A549 (cell line): ENCODE measurements at regions not wholly inside any gene's neighbourhood (a gene's known extent, or its start where the extent isn't known, plus 50 kb on each side); places are given as distances from the start of the nearest gene placed in this dataset.
A peak's percentile ranks its signal among the peaks of the same experiment; 100 is the strongest.

Experiments
- ATAC-seq, 2 experiments: fragments of 200-7000 bp in 1 of 2; fragments of >200 bp in 1 of 2; cut with Nextera tagmentation in 1 of 2; cut with Tn5 transposase in 1 of 2; 3 replicates each; pipeline versions ENCODE4 v1.8.0 to v1.9.1; 2018 to 2020; ENCODE audit warnings: mild to moderate bottlenecking in 1 of 2, moderate library complexity in 1 of 2
- CTCF ChIA-PET: fragments of 300-600 bp; sonication (Branson Sonifier 250); formaldehyde crosslinking; extraction: SDS; loops from one replicate; lab custom pipeline; 2021; ENCODE audit warnings: antibody characterized with exemption, inconsistent platforms; lab: Yijun Ruan, JAX
- POLR2A ChIA-PET: fragments of 350-600 bp; formaldehyde crosslinking; extraction: SDS; loops from one replicate; lab custom pipeline; 2021; ENCODE audit warnings: antibody characterized with exemption, inconsistent platforms; lab: Yijun Ruan, JAX
- DNase-seq, 2 experiments: peaks; one replicate each; pipeline versions ENCODE4 v3.0.0 to v3.0.0-alpha.2; 2011 to 2016; ENCODE audit warnings: low read depth in 1 of 2, low spot score in 1 of 2
- FAIRE-seq: peaks from 2 replicates; lab custom pipeline; 2011; peaks lifted over from hg19 to GRCh38; lab: Jason Lieb, UNC
- H3K27ac ChIP-seq, 2 experiments: fragments of >200 bp; sonication (Bioruptor Twin); formaldehyde crosslinking; 3 replicates each; pipeline ENCODE4 v1.5.1; 2016 to 2017
- H3K4me1 ChIP-seq: fragments of >200 bp; sonication (Bioruptor Twin); formaldehyde crosslinking; 3 replicates; pipeline ENCODE4 v1.6.1; 2016
- H3K4me2 ChIP-seq: fragments of >200 bp; sonication (Bioruptor Twin); formaldehyde crosslinking; 3 replicates; pipeline ENCODE4 v1.6.1; 2016
- H3K4me3 ChIP-seq: fragments of >200 bp; sonication (Bioruptor Twin); formaldehyde crosslinking; 3 replicates; pipeline ENCODE4 v1.5.1; 2016
- H3K9me3 ChIP-seq: fragments of >200 bp; sonication (Bioruptor Twin); formaldehyde crosslinking; 3 replicates; pipeline ENCODE4 v1.6.1; 2016
- BHLHE40 ChIP-seq: IDR thresholded peaks from 2 replicates; pipeline ENCODE4 v1.6.1; 2012; ENCODE audit warnings: low read depth, low read length, inconsistent platforms
- CBX2 ChIP-seq: fragments of 200-600 bp; sonication (generic); IDR thresholded peaks from 2 replicates; pipeline ENCODE4 v1.6.1; 2016; ENCODE audit warnings: low read depth, mild to moderate bottlenecking, borderline replicate concordance
- CEBPB ChIP-seq, 2 experiments: fragments of >200 bp in 1 of 2; sonication (Bioruptor Twin) in 1 of 2; formaldehyde crosslinking in 1 of 2; IDR thresholded peaks; 2 replicates each; pipeline ENCODE4 v1.6.1; 2012 to 2016
- EP300 ChIP-seq, 2 experiments: fragments of >200 bp; sonication (Bioruptor Twin); formaldehyde crosslinking; IDR thresholded peaks; 2 replicates in 1 of 2; 3 replicates in 1 of 2; pipeline ENCODE4 v1.6.1; 2016 to 2017
- ESRRA ChIP-seq: fragments of 150-350 bp; IDR thresholded peaks from 2 replicates; pipeline ENCODE4 v1.6.1; 2014; ENCODE audit warnings: mild to moderate bottlenecking, low read length, borderline replicate concordance
- FOSB ChIP-seq: fragments of 250-450 bp; sonication (Bioruptor Pico); IDR thresholded peaks from 2 replicates; pipeline ENCODE4 v1.5.0; 2020; ENCODE audit warnings: mild to moderate bottlenecking, moderate library complexity
- FOSL2 ChIP-seq, 2 experiments: fragments of 450-650 bp in 1 of 2; fragments of >200 bp in 1 of 2; sonication (Bioruptor Twin) in 1 of 2; formaldehyde crosslinking; IDR thresholded peaks; 2 replicates each; pipeline versions ENCODE4 v1.5.0 to v1.6.1; 2016 to 2020; ENCODE audit warnings: mild to moderate bottlenecking in 1 of 2, moderate library complexity in 1 of 2
- GATA3 ChIP-seq: IDR thresholded peaks from 2 replicates; pipeline ENCODE4 v1.6.1; 2012; ENCODE audit warnings: borderline replicate concordance
- HOXA7 ChIP-seq: fragments of 250-450 bp; sonication (Bioruptor Pico); IDR thresholded peaks from 2 replicates; pipeline ENCODE4 v1.5.0; 2020; ENCODE audit warnings: mild to moderate bottlenecking, moderate library complexity
- JUNB ChIP-seq: fragments of >200 bp; sonication (Bioruptor Twin); formaldehyde crosslinking; IDR thresholded peaks from 2 replicates; pipeline ENCODE4 v1.6.1; 2016
- KDM1A ChIP-seq: fragments of 200-600 bp; sonication (generic); IDR thresholded peaks from 2 replicates; pipeline ENCODE4 v1.6.1; 2016; ENCODE audit warnings: low read depth, mild to moderate bottlenecking
- MYC ChIP-seq: IDR thresholded peaks from 2 replicates; pipeline ENCODE4 v1.6.1; 2012; ENCODE audit warnings: mild to moderate bottlenecking, inconsistent platforms, low read length, improper control_type of control experiment, borderline replicate concordance
- NFE2L2 ChIP-seq: fragments of 150-350 bp; conservative IDR thresholded peaks from 2 replicates; pipeline ENCODE4 v1.6.1; 2014; ENCODE audit warnings: low read length
- NPAS2 ChIP-seq: fragments of 250-450 bp; sonication (Bioruptor Pico); IDR thresholded peaks from 2 replicates; pipeline ENCODE4 v1.8.0; 2022; ENCODE audit warnings: mild to moderate bottlenecking, moderate library complexity, borderline replicate concordance
- NR3C1 ChIP-seq: fragments of >200 bp; sonication (Bioruptor Twin); formaldehyde crosslinking; IDR thresholded peaks from 3 replicates; pipeline ENCODE4 v1.6.1; 2017
- PHF8 ChIP-seq: fragments of 200-600 bp; sonication (generic); IDR thresholded peaks from 2 replicates; pipeline ENCODE4 v1.6.1; 2016; ENCODE audit warnings: low read depth, mild to moderate bottlenecking, antibody characterized with exemption, moderate library complexity, borderline replicate concordance
- POLR2A ChIP-seq: IDR thresholded peaks from 2 replicates; pipeline ENCODE4 v1.6.1; 2012; ENCODE audit warnings: mild to moderate bottlenecking, low read length
- POLR2AphosphoS2 ChIP-seq: conservative IDR thresholded peaks from 2 replicates; pipeline ENCODE4 v1.6.1; 2012; ENCODE audit warnings: low read length, improper control_type of control experiment, inconsistent platforms
- RCOR1 ChIP-seq: fragments of 150-350 bp; IDR thresholded peaks from 2 replicates; pipeline ENCODE4 v1.6.1; 2014; ENCODE audit warnings: antibody characterized with exemption, low read length, low read depth
- RFX5 ChIP-seq: fragments of 450-650 bp; IDR thresholded peaks from 2 replicates; pipeline ENCODE4 v1.7.1; 2014; ENCODE audit warnings: antibody characterized with exemption, mild to moderate bottlenecking, moderate library complexity
- SMC3 ChIP-seq: fragments of >200 bp; sonication (Bioruptor Twin); formaldehyde crosslinking; IDR thresholded peaks from 3 replicates; pipeline ENCODE4 v1.6.1; 2018; ENCODE audit warnings: inconsistent platforms
- SREBF2 ChIP-seq: fragments of 450-650 bp; IDR thresholded peaks from 2 replicates; pipeline ENCODE4 v1.6.1; 2014; ENCODE audit warnings: mild to moderate bottlenecking, moderate library complexity
- TFCP2L1 ChIP-seq: fragments of 250-450 bp; sonication (Bioruptor Pico); IDR thresholded peaks from 2 replicates; pipeline ENCODE4 v1.5.0; 2021; ENCODE audit warnings: mild to moderate bottlenecking
- TP53 ChIP-seq: fragments of 250-450 bp; sonication (Bioruptor Pico); IDR thresholded peaks from 2 replicates; pipeline ENCODE4 v1.5.0; 2021; ENCODE audit warnings: mild to moderate bottlenecking, moderate library complexity
- ZSCAN20 ChIP-seq: fragments of 250-450 bp; sonication (Bioruptor Pico); IDR thresholded peaks from 2 replicates; pipeline ENCODE4 v1.8.0; 2022; ENCODE audit warnings: mild to moderate bottlenecking, moderate library complexity
- WGBS: methylation state at CpG from one replicate; pipeline ENCODE4 v1.1.6; 2017; ENCODE audit errors: missing lambda C conversion rate; 5-methylcytosine and 5-hydroxymethylcytosine counted together
- TF ChIP-seq, protein P1 (sequence below): IDR thresholded peaks from 2 replicates; pipeline ENCODE4 v1.6.1; 2012; ENCODE audit warnings: low read depth, borderline replicate concordance
- TF ChIP-seq, protein P2 (sequence below): fragments of >200 bp; sonication (Bioruptor Twin); formaldehyde crosslinking; IDR thresholded peaks from 3 replicates; pipeline ENCODE4 v1.5.1; 2016
- TF ChIP-seq, protein P3 (sequence below): IDR thresholded peaks from 2 replicates; pipeline ENCODE4 v1.6.1; 2012

DNA sequence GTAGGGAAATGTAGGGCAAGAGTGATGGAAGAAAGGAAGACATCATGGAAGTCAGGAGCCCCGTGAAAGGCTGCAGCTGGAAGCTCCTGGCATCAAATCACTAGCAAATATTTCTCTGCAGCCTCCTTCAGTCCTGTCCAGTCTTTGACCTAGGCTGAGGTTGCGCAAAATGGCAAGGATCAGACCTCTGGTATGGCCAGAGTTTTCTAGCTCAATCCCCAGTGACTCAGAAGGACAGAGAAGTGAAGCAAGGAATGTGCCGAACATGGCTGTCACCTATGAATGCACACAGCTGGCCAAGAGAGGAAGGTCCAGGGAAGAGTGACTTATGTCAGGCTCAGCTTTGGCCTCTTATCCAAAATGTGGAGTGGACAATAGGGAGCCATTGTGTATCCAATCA, 71.1 kb upstream of the PHOX2B start:
- ATAC-seq: no peak; a peak in 1 of 6 replicates
- DNase-seq: no peak
- no peak for FAIRE-seq
- CTCF ChIA-PET: interaction anchor here (1.1 kb wide), 1 partner anchor 69 kb away, joined by 3 read pairs; no protein-coding TSS in a partner anchor
- Histone ChIP-seq H3K4me2 (no peak overlapping the region), H3K4me1 (no peaks in the 10 kb centered on the region)
- TF ChIP-seq JUNB (no peak), HOXA7 (CRISPR knock-in tag) (no peak), PHF8 (no peak), NR3C1 (no peak), POLR2A (no peak), TP53 (no peak), RFX5 (no peak), FOSL2 (IDR thresholded peaks at IDR 0.05) (no peak), FOSL2 (CRISPR knock-in tag; IDR thresholded peaks at IDR 0.05) (no peak), NPAS2 (no peak), EP300 (IDR thresholded peaks at IDR 0.05) (no peak), NFE2L2 (no peak), ESRRA (no peak), BHLHE40 (no peak)
- TF ChIP-seq, protein P1, sequence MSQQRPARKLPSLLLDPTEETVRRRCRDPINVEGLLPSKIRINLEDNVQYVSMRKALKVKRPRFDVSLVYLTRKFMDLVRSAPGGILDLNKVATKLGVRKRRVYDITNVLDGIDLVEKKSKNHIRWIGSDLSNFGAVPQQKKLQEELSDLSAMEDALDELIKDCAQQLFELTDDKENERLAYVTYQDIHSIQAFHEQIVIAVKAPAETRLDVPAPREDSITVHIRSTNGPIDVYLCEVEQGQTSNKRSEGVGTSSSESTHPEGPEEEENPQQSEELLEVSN: no peak
- TF ChIP-seq, all 56 proteins: peak for 0
- Histone ChIP-seq H3K27ac (no peak overlapping the region), H3K4me3 (no peak overlapping the region), H3K9me3 (no peaks in the 10 kb centered on the region)
- WGBS: 17% methylated on average over 3 of the region's 3 CpGs
- POLR2A ChIA-PET: no interaction called here

DNA sequence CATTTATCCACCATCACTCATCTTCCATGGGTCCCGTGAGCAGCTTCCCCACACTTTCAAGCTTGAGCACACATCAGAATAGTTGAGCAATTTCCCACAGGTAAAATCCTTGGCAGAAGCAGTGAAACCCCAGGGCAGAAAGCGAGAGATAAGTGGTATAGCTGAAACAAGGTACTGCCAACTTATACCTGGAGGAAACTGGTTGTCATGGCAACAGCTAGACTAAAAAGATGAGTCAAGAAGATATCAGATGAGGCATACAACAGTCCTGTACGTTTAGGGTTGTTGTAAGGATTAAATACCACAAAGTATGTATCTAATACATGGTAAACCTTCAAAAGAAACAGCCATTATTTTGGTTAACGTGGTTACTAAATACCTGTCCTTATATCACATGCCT, 66.9 kb upstream of the PHOX2B start:
- CTCF ChIA-PET: interaction anchor here (0.5 to 1.8 kb wide), 10 partner anchors 10 to 1499 kb away, joined by 3 to 10 read pairs (median 3); no protein-coding TSS in a partner anchor

DNA sequence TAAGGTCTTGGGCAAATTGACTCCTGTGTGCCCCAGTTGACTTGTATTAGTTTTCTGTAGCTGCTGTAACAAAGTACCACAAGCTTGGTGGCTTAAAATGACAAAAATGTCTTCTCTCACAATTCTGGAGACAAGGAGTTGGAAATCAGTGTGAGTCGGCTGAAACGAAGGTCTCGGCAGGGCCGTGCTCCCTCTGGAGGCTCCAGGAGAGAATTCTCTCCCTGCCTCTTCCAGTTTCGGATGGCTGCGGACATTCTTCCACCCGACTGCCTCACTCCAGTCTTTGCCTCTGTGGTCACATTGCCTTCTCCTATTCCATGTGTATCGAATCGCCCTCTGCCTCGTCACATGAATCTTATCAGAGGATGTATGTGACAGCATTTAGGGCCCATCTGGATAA, 66.0 kb upstream of the PHOX2B start:
- DNase-seq: peak in 1 of 2 experiments; percentile 31
- FAIRE-seq: no peak
- no peaks in the 10 kb centered on the region for H3K4me1 ChIP-seq
- peak; percentile 73 to 77 for ATAC-seq
- peak overlapping the region; percentile 37; the same call in 2 of the 3 replicates for H3K4me2 ChIP-seq
- POLR2A ChIA-PET: no interaction called here
- H3K4me3 ChIP-seq: no peak overlapping the region
- H3K27ac ChIP-seq: no peak overlapping the region
- TF ChIP-seq TFCP2L1 (CRISPR knock-in tag) (no peak), SMC3 (peak; percentile 34; the same call in 1 of the 3 replicates)
- TF ChIP-seq, protein P2, sequence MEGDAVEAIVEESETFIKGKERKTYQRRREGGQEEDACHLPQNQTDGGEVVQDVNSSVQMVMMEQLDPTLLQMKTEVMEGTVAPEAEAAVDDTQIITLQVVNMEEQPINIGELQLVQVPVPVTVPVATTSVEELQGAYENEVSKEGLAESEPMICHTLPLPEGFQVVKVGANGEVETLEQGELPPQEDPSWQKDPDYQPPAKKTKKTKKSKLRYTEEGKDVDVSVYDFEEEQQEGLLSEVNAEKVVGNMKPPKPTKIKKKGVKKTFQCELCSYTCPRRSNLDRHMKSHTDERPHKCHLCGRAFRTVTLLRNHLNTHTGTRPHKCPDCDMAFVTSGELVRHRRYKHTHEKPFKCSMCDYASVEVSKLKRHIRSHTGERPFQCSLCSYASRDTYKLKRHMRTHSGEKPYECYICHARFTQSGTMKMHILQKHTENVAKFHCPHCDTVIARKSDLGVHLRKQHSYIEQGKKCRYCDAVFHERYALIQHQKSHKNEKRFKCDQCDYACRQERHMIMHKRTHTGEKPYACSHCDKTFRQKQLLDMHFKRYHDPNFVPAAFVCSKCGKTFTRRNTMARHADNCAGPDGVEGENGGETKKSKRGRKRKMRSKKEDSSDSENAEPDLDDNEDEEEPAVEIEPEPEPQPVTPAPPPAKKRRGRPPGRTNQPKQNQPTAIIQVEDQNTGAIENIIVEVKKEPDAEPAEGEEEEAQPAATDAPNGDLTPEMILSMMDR: peak; percentile 22; the same call in 2 of the 3 replicates
- TF ChIP-seq, all 56 proteins: peak for 2
- 24% methylated on average over 10 of the region's 10 CpGs for whole genome bisulfite sequencing
- H3K9me3 ChIP-seq: no peaks in the 10 kb centered on the region
- CTCF ChIA-PET: interaction anchor here (1.0 to 1.8 kb wide), 7 partner anchors 9 to 534 kb away, joined by 3 to 10 read pairs (median 5); no protein-coding TSS in a partner anchor

More for the DNA sequence above, 66.9 kb upstream of the PHOX2B start:
- 3% methylated on average over 4 of the region's 4 CpGs for WGBS
- no peak overlapping the region for H3K4me3 ChIP-seq
- no peak for FAIRE-seq
- H3K4me2 ChIP-seq: no peak overlapping the region
- TF ChIP-seq CEBPB (IDR thresholded peaks at IDR 0.05) (no peak), EP300 (IDR thresholded peaks at IDR 0.05) (no peak), POLR2A (no peak), KDM1A (no peak), SREBF2 (no peak), POLR2AphosphoS2 (no peak), NPAS2 (no peak), GATA3 (no peak), RCOR1 (no peak), FOSB (CRISPR knock-in tag) (no peak), CBX2 (no peak), ZSCAN20 (CRISPR knock-in tag) (no peak), MYC (no peak)
- TF ChIP-seq, protein P3, sequence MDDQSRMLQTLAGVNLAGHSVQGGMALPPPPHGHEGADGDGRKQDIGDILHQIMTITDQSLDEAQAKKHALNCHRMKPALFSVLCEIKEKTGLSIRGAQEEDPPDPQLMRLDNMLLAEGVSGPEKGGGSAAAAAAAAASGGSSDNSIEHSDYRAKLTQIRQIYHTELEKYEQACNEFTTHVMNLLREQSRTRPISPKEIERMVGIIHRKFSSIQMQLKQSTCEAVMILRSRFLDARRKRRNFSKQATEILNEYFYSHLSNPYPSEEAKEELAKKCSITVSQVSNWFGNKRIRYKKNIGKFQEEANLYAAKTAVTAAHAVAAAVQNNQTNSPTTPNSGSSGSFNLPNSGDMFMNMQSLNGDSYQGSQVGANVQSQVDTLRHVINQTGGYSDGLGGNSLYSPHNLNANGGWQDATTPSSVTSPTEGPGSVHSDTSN: no peak
- H3K9me3 ChIP-seq: no peaks in the 10 kb centered on the region
- H3K4me1 ChIP-seq: no peaks in the 10 kb centered on the region
- no peak for ATAC-seq
- H3K27ac ChIP-seq: no peak overlapping the region
- POLR2A ChIA-PET: no interaction called here
- DNase-seq: no peak
